ENCODE measurements at regions not wholly inside any gene's neighbourhood (a gene's known extent, or its start where the extent isn't known, plus 50 kb on each side); places are given as distances from the start of the nearest gene placed in this dataset.

GRCh38 chr2:37740164-37740739, 68.8 kb upstream of the CDC42EP3 start:
- no peak overlapping the region for H2AK5ac ChIP-seq (ENCODE audit: insufficient read length, low read length)
- no peaks in the 10 kb centered on the region for H3K79me2 ChIP-seq (ENCODE audit: insufficient read depth, low read length)
- H3T11ph ChIP-seq (ENCODE audit: low read length), result no peak overlapping the region
- H4K20me1 ChIP-seq (ENCODE audit: control insufficient read depth, insufficient read depth, insufficient read length), result no peaks in the 10 kb centered on the region
- no peak overlapping the region for H2BK12ac ChIP-seq (ENCODE audit: insufficient read length, low read depth, low read length)
- Mint-ChIP-seq H3K27me3 (ENCODE audit: low read depth) (no peaks in the 10 kb centered on the region), H3K9me3 (no peaks in the 10 kb centered on the region; a peak in 1 of 5 replicates), H3K4me3 (no peak overlapping the region), H3K4me1 (peaks cover 6 to 16% of the 10 kb centered on the region in 2 experiments), H3K27ac (no peak overlapping the region), H3K36me3 (ENCODE audit: insufficient read depth in 1 of 3, low read depth in 3 of 3) (no peaks in the 10 kb centered on the region; a peak in 1 of 7 replicates)
- H3K23ac ChIP-seq (ENCODE audit: insufficient read length, low read depth, low read length), result no peak overlapping the region
- no peak overlapping the region for H3K9ac ChIP-seq (ENCODE audit: extremely low read depth, insufficient read length, low read length)
- no peak overlapping the region for H3K4me2 ChIP-seq (ENCODE audit: insufficient read depth, insufficient read length, low read length)
- no peaks in the 10 kb centered on the region for H3K27me3 ChIP-seq (ENCODE audit: insufficient read depth, low read length)
- H4K8ac ChIP-seq (replicated peaks; ENCODE audit: insufficient read length, low read depth, low read length), result no peak overlapping the region
- no peaks in the 10 kb centered on the region for H3K23me2 ChIP-seq (ENCODE audit: insufficient read length, low read depth, low read length, poor library complexity, severe bottlenecking)
- no peak overlapping the region for H3K4ac ChIP-seq (ENCODE audit: low read depth, low read length)
- no peaks in the 10 kb centered on the region for H3K79me1 ChIP-seq (ENCODE audit: insufficient read depth, low read depth, low read length, poor library complexity, severe bottlenecking)
- no peak overlapping the region for H3K18ac ChIP-seq (ENCODE audit: insufficient read length, low read depth, low read length)
- TF ChIP-seq CTCF (conservative IDR thresholded peaks at IDR 0.05), result no peak
- no peak overlapping the region for H3K14ac ChIP-seq (ENCODE audit: insufficient read depth, low read length)
- H2BK20ac ChIP-seq (ENCODE audit: low read depth, low read length, poor library complexity, severe bottlenecking), result no peak overlapping the region
- WGBS (ENCODE audit: extremely low coverage, insufficient read length, low lambda C conversion rate), result no CpG with 5 or more reads among the region's 3 CpGs
- no peak overlapping the region for H3K56ac ChIP-seq (ENCODE audit: insufficient read length, low read depth, low read length)
- no peak overlapping the region for H2BK120ac ChIP-seq (ENCODE audit: low read depth, low read length, poor library complexity, severe bottlenecking)
- H4K91ac ChIP-seq (ENCODE audit: insufficient read length, low read depth, low read length), result no peak overlapping the region
- H3K27ac ChIP-seq (ENCODE audit: insufficient read length, low read depth, low read length), result no peak overlapping the region
- H2AFZ ChIP-seq (ENCODE audit: low read length), result no peak overlapping the region
- H3K9me3 ChIP-seq (ENCODE audit: control insufficient read depth, low read depth, low read length), result no peaks in the 10 kb centered on the region
- no peaks in the 10 kb centered on the region for H3K4me1 ChIP-seq (ENCODE audit: insufficient read depth, low read length)
- H4K5ac ChIP-seq (ENCODE audit: insufficient read length, low read depth, low read length), result no peak overlapping the region
- no peak for DNase-seq
- H2BK15ac ChIP-seq (ENCODE audit: low read depth, low read length), result no peak overlapping the region
- no peak overlapping the region for H2BK5ac ChIP-seq (ENCODE audit: insufficient read length, low read length)
